Midbrain (tissue), 1 donor: ENCODE measurements at regions not wholly inside any gene's neighbourhood (a gene's known extent, or its start where the extent isn't known, plus 50 kb on each side); places are given as distances from the start of the nearest gene placed in this dataset.
"Not testable (repeated sequence)": the region's sequence is repeated elsewhere in the genome, so short reads cannot be mapped to it uniquely, and the experiment has no call there.

ENCODE experiments used
- DNase-seq: peaks from one replicate; lab custom pipeline; 2025; lab: John Stamatoyannopoulos, UW

- no peak for DNase-seq
Observed at GRCh38 chrX:136975684-136976470, 57.9 kb downstream of the GPR101 start.

GRCh38 chrX:136967966-136968365 lies 65.8 kb downstream of the GPR101 start:
- DNase-seq = no peak

- DNase-seq = no peak
Observed at GRCh38 chrX:136963973-136964372, 69.8 kb downstream of the GPR101 start.

DNA sequence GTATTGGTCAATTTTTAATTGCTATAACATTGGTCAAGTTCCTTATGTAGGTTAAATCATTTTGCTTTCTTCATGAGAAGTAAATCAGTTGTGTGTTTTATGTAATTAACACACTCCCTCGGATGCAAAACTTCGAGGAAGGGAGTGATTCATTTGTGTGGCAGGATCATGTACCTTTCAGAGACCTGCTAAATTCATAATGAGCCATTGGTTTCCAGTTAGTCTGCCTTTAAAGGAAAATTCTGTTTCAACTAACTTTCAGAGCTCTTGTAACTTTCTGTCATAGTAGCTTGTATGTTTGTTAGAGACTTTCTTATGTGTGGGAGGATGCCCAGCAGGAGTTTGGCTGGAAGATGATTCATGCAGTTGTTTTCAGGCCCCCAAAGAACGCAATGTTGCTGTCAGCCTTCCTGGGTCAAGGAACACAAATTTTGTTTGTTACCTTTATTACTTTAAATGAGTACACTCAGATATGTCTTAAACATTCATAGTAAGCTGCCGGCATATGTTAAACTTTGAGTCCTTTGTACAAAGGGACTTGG lies 72.1 kb downstream of the GPR101 start:
- no peak for DNase-seq

- DNase-seq = peak; percentile 7
Observed at GRCh38 chrX:136954930-136955329, 74.4 kb upstream of the RBMX start.

DNA sequence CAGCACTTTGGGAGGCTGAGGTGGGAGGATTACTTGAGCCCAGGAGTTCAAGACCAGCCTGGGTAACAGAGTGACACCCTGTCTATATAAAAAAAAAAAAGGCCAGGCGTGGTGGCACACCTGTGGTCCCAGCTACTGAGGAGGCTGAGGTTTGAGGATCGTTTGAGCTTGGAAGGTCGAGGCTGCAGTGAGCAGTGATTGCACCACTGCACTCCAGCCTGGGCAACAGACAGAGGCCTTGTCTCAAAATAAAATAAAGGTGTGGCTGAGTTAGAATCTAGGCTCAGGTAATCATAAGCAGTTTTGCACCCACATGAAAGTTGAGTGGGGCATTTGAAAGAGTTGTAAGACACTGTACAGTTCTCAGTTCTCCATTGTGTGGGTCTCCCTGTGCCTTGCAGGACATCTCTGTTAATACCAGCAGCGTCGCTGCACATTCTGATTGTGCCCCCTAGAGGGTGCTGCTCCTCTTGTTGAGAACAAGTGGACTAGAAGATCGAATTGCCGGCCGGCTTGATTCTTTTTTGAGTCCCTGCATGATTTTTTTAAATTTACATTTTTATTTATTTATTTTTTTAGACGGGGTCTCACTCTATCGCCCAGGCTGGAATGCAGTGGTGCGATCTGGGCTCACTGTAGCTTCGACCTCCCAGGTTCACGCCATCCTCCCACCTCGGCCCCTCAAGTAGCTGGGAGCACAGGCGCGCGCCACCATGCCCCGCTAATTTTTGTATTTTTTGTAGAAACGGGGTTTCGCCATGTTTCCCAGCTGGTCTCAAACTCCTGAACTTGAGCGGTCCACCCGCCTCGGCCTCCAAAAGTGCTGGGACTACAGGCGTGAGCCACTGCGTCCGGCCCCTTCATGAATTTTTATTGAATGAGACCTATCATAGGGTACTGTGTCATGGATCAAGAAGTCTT lies 73.6 kb upstream of the RBMX start:
- DNase-seq = peak; percentile 30

GRCh38 chrX:136950211-136950610 lies 69.7 kb upstream of the RBMX start:
- no peak for DNase-seq

DNA sequence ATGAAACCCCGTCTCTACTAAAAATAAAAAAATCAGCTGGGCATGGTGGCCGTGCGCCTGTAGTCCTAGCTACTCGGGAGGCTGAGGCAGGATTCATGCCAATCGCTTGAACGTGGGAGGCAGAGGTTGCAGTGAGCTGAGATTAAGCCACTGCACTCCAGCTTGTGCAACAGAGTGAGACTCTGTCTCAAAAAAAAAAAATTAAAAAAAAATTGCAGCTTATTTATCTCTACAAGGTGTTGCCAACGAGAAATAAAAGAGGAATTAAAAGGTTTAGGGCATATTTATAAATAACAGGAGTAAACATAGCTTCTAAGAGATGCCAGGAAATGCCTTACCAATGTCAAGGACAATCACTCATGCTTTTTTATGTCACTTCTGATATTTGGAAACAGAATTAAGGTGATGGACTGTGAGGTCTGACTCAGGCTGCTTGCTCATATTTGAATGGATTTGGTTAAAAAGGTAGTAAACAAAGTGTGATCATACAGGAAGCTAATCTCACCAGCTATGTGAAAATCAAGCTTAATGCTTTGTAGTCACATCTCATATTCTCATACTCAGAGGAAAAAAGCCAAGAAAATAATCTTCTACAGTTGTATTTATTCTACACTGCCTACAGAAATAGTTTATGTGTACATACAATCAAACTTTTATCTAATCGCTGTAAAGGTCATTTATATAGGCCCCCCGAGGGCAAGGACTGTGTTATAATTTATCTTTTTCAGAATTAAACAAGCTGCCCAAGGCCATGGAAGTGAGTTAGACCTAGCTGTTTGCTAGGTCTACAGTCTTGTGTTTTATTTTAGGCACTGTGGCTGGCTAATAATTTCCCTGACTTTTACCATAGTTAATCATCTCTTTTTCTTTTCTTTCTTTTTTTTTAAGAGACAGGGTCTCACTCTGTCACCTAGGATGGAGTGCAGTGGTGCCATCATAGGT lies 61.1 kb upstream of the RBMX start:
- no peak for DNase-seq

- DNase-seq = no peak
Observed at GRCh38 chrX:136936183-136936549, 55.6 kb upstream of the RBMX start.

- DNase-seq = not testable (repeated sequence)
Observed at GRCh38 chrX:136935533-136936182, 55.1 kb upstream of the RBMX start.

- not testable (repeated sequence) for DNase-seq
Observed at GRCh38 chrX:136934652-136935051, 54.1 kb upstream of the RBMX start.

DNA sequence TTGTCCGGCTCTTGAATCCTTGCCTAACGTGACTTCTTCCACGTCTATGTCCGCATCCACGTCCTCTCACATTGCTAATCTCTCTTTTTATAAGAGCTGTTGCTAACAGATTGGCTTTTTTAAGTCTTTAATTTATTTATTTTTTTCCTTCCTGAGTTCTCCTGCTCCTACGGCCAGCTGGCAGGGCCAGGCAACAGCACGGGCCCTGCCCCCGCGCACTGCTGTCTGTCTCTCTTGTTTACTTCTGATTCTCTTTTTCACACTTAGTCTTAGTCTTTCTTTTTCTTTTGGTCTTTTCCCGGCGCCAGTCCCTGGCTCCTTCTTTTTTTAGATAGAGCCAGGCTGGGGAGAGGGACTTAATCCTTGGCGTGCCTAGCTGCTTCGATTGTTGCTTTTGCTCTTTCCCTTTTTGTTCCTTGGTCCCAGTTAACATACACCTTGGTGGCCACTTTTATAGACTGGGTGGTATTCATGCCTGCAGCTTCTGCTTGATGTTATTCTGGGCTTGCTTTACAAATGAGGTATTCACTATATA lies 53.2 kb upstream of the RBMX start:
- DNase-seq = no peak

GRCh38 chrX:136931661-136932060 lies 51.1 kb upstream of the RBMX start:
- DNase-seq = no peak
